HG03196 (cell line): ENCODE measurements at regions not wholly inside any gene's neighbourhood (a gene's known extent, or its start where the extent isn't known, plus 50 kb on each side); places are given as distances from the start of the nearest gene placed in this dataset.
"Not testable (repeated sequence)": the region's sequence is repeated elsewhere in the genome, so short reads cannot be mapped to it uniquely, and the experiment has no call there.

Experiments used
- ATAC-seq: cut with Tn5 transposase; IDR thresholded peaks from one replicate; pipeline ENCODE4 v1.9.1; 2021; ENCODE audit not compliant: unreplicated experiment

- no peak for ATAC-seq
Observed at GRCh38 chr19:27962264-27962663, 1250.7 kb downstream of the UQCRFS1 start.

GRCh38 chr19:27955485-27956480 lies 1257.2 kb downstream of the UQCRFS1 start:
- no peak for ATAC-seq

GRCh38 chr19:27942607-27943006 lies 1270.3 kb downstream of the UQCRFS1 start:
- not testable (repeated sequence) for ATAC-seq

- ATAC-seq = no peak
Observed at GRCh38 chr19:27936139-27936538, 1276.8 kb downstream of the UQCRFS1 start.

- ATAC-seq = no peak
Observed at GRCh38 chr19:27935669-27936068, 1277.3 kb downstream of the UQCRFS1 start.

- ATAC-seq = no peak
Observed at GRCh38 chr19:27929399-27929798, 1283.6 kb downstream of the UQCRFS1 start.

GRCh38 chr19:27925202-27925601 lies 1287.7 kb downstream of the UQCRFS1 start:
- ATAC-seq = no peak

- ATAC-seq = no peak
Observed at GRCh38 chr19:27922970-27923369, 1290.0 kb downstream of the UQCRFS1 start.

- ATAC-seq = no peak
Observed at GRCh38 chr19:27920774-27921173, 1292.2 kb downstream of the UQCRFS1 start.

GRCh38 chr19:27918818-27919217 lies 1294.1 kb downstream of the UQCRFS1 start:
- ATAC-seq = no peak

GRCh38 chr19:27911122-27911898 lies 1301.6 kb downstream of the UQCRFS1 start:
- ATAC-seq = no peak

- no peak for ATAC-seq
Observed at GRCh38 chr19:27909861-27910260, 1303.1 kb downstream of the UQCRFS1 start.

GRCh38 chr19:27909185-27909840 lies 1303.6 kb downstream of the UQCRFS1 start:
- ATAC-seq = no peak

- ATAC-seq = no peak
Observed at GRCh38 chr19:27906081-27906480, 1306.9 kb downstream of the UQCRFS1 start.

GRCh38 chr19:27905074-27905473 lies 1307.9 kb downstream of the UQCRFS1 start:
- ATAC-seq = no peak

GRCh38 chr19:27901078-27901477 lies 1311.9 kb downstream of the UQCRFS1 start:
- ATAC-seq = no peak

- ATAC-seq = no peak
Observed at GRCh38 chr19:27896091-27896490, 1316.9 kb downstream of the UQCRFS1 start.

- no peak for ATAC-seq
Observed at GRCh38 chr19:27894906-27895754, 1317.8 kb downstream of the UQCRFS1 start.

- ATAC-seq = no peak
Observed at GRCh38 chr19:27892500-27892899, 1320.5 kb downstream of the UQCRFS1 start.

- ATAC-seq = no peak
Observed at GRCh38 chr19:27891411-27891810, 1321.5 kb downstream of the UQCRFS1 start.
